NCI-H128 (cell line): ENCODE measurements at regions not wholly inside any gene's neighbourhood (a gene's known extent, or its start where the extent isn't known, plus 50 kb on each side); places are given as distances from the start of the nearest gene placed in this dataset.

Source experiments
- DNase-seq: peaks from one replicate; lab custom pipeline; 2025; ENCODE audit not compliant: unreplicated experiment; lab: John Stamatoyannopoulos, UW

DNA sequence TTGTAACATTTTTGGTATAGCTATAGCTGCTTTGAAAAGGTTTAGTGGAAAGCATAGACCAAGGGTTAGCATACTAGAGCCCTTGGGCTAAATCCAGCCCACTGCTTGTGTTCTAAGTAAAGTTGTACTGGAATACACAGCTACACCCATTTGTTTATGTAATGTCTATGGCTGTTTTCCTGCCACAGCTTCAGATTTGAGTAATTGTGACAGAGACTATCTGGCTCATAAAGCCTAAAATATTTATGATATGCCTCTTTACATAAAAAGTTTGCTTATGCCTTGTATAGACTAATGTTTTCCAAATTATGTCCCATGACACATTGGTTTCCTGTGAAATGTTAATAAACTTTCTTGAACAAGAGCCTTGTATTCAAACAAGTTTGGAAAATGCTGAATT is 234.8 kb upstream of the ATP2B1 start:
- DNase-seq, result no peak

DNA sequence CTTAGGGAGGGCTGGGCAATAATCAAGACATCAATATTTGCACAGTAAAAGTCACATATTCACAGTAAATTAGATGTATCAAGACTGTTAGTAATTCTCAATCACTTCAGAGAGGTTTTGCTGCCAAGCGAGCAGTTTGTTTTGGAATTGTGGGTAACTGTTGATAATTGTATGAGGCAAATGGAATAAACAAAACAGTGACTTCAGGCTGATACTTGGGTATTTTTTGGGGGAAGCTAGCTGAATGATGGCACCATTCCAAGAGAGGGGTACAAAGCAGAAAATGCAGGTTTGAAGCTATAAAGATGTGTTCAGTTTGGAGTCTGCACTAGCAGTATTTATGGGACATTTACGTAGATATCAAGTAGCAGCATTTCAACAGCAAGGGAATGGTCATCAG is 232.8 kb upstream of the ATP2B1 start:
- DNase-seq, result no peak

DNA sequence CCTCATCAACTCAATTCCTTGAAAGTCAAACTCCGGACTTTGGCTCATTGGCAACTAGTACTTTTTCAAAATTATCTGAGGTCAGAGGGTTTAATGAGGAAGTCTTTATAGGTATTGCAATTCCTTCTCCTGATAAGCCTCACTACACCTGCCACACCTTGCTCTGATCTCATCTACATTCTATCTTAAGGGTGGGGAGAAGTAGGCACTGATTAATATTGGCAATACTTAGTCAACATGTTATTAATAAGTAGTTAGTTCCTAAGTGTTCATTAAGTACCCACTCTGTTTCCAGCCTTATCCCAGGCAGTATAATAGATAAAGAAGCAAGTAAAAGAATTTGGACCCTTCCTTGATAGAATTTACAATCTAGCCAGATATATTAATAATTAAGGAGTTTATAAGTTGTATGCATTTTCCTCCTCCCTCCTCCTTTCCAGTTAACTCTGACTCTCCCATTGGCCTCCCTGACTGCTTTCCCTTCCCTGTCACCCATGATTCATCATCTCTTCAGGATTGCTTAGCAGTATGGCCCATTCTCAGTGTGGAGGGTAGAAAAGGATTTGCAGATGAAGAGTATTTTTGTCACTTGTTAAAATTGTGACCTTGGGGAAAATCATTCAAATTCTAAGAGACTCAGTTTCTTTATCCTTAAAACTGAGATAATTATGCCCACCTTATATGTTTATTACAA is 231.0 kb upstream of the ATP2B1 start:
- DNase-seq, result no peak

DNA sequence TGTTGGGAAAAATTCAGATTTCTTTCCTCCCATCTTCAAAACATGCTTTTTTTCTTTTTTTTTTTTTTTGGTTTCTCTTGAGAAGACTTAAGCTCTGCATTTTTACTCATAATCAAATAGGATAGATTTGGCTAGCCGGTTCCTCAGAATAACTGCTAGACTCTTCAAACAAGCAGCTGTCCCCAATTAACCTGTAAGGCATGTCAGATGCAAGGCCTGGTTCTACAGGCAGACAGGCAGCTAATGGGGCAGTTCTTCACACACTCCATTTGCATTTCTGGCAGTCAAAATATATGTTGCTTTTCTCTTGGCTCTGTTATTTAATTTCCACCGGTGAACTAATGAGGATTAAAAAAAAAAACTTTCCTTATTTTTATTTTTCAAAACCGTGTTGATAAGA is 228.0 kb upstream of the ATP2B1 start:
- DNase-seq, result no peak

DNA sequence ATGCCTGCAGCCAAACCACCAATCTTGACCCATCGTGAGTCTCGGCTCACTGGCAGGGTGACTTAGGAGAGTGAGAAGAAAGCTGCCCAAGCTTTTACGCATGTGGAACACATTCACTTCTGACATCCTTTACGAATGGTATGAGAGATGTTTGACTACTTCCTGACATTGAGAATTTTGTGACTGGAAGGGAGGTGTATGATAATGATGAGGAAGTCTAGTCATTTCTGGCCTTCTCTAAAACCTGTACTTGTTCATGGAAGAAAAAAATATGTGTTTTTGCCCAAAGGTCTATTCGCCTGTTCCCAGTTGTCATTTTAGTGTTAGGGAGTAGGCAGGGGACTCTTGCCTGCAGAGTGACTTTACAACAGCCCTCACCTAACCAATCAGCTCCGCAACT is 227.2 kb upstream of the ATP2B1 start:
- DNase-seq, result no peak

DNA sequence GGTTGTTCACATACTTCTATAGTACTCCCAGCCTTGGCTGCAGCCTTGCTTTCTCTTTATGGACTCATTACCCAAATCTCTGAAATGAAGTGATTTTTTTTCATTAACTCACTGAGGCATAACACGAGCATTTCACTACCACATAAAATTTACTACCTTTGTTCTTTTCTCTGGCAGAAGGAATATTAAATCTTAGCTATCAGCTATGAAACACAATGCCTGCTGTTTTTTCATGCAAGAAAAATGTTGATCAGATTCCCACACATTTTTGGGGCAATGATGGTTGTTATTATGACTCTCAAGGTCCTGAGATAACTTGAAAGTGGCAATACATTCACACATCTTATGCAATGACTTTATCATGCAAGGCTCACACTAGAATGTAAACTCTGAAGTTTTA is 225.3 kb upstream of the ATP2B1 start:
- DNase-seq, result no peak

DNA sequence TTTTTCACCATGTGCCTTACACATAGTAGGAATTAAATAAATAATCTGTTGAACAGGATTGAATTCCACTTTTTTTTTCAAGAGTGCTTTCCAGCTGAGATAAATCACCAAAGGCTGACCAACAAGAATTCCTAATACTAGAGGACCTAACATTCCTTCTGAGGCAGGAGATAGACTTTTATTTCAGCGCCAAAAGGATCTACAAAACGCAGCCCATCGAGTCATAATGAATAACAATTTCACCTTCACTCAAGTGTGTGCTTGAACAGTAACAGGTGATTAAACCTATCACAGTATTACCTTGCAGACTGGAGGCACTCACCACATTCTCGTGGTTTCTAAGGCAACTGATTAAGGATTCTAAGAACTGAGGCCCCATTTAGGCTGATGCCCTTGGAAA is 224.3 kb upstream of the ATP2B1 start:
- DNase-seq, result no peak

DNA sequence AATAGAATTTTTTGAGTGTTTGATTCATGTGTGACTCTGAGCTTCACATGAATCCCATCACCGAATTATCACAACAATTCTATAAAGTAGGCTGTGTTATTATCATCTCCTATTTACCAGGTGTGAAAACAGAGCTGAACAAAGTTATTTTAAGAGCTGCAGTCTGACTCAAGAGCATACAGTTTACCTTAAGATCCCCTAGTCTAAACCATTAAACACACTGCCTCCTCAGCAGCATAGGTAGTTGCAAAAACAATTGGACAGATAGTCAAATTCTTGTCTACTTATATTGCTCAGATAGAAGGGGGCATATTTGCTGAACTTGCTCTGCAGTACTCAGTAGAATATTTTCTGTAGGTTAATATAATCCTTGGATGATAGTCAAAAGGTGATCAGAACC is 219.8 kb upstream of the ATP2B1 start:
- no peak for DNase-seq

DNA sequence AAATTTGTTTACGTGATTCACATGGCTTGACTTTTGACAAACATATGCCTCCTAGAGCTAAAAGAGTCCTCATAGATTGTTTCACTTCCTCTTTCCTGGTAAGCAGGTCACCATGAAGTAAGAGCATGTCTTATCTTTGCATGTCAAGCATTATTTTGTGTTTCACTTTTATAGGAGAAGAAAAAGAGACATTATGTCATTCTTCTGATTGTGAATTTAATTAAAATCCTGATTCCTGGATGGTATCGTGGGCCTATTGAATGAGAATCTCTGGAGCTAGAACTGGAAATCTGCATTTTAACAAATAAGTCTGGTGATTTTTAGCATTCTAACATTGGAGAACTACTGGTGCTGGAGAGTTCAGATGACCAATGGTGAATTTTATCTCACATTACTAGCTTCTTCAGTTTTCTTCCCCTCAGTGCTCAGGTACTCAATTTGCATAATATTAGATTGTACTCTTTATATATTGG is 218.6 kb upstream of the ATP2B1 start:
- no peak for DNase-seq

DNA sequence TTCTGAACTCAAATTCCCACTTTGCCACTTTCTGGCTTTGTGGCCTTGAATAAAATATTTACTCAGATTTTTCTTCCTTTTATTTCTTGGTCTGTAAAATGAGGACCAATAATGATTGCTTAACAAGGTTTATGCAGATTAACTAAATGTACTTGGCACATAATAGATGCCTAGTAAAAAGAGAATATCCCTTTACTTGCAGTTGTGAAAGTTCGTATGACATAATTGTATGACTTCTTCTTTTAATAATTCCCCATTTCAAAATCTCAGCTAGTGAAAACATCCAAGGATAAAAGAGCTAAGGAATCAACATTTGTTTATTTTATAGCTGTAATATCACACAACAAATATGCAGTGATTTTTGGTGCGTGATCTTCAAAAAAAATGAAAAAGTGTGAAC is 215.6 kb upstream of the ATP2B1 start:
- no peak for DNase-seq

DNA sequence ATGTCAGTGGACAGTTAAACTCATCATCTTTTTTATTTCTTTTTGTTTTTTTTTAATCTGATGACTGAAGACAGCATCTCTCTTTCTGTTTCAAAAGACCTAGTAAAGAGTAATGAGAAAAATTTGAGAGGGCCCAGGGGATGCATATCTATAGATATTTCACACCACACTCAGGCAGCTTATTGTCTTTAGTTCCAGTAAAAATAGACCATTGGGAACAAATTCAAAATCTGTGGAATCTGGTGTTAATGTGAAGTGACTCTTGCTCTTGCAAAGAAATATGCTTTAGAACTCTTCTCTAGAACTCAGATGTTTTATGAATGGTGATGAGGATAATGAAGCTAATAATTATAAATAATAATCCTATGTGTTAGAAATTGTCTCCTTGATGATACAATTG is 214.5 kb upstream of the ATP2B1 start:
- no peak for DNase-seq

DNA sequence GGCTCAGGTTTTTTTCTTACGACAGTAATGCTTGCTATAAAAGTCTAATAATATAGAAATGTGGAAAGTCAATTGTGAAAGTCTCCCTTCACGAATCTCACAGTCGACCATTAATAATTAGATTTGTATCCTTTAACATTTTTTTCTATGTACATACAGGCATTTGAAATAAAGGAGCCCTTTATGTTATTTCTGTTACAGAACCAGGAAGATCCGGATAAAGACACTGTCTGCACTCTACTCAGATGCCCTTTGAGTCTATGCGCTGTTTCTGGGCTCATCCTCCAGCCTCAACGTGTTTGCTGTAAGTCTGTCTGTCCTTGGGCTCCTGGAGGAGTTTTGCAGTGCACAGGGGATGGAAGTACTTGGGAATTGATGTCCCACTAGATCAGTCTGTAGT is 212.2 kb upstream of the ATP2B1 start:
- no peak for DNase-seq

DNA sequence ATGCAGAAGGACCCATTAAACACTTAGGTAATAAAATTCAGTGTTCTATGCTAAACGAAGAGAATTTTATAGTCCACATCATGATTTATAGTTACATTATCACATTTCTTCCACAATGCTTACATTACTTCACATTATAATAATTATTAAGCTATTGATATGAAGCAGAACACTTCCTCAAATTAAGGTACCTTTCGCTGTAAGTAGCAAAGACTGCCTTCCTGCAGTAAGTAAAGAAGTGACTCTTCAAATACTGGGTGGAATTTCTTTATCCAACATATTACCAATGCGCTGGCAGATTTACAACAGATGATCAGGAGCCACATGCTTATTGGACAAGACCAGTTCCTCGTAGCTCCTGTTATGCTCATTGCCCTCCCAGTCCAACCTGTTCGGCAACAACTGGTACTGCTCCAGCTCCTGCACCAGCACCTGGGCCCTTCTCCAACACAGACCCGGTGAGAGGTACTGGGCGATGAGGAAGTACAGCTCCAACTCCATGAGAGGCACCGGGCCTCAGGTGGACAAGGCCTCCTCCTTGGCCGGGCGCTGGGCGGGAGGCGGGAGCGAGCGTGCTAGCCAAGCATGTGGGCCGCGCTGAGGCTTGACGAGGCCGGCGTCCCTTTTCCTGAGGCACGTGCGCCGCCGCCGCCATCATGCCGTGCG is 210.7 kb upstream of the ATP2B1 start:
- DNase-seq, result no peak

DNA sequence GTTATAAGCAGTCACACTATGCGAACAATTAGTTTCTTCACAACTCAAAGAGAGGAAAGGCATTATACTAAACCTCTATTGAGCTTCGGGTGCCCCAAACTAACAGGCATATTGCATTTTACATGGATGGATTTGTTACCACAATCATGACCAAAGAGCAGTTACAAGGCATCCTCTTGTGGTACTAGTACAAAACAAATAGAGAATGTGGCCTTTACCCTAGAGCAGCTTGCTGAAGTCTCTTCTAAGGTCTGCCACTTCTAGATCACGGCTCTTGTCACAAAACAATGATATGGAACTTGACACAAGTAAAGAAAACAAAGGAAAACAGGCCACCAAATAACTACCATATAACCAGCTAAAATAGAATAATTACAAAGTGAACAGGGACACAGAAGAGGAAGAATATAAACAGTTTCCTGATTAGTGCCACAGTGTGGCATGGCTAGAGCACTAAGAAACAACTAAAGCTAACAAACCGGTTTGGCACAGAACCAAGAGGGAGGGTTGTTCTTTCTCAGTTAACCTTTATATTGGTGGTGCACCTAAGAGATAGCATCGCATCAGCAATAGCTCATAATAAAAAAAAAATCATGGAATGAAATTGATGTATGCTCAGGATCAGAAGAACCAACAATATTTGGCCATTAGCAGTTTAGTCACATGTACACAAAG is 209.7 kb upstream of the ATP2B1 start:
- no peak for DNase-seq

DNA sequence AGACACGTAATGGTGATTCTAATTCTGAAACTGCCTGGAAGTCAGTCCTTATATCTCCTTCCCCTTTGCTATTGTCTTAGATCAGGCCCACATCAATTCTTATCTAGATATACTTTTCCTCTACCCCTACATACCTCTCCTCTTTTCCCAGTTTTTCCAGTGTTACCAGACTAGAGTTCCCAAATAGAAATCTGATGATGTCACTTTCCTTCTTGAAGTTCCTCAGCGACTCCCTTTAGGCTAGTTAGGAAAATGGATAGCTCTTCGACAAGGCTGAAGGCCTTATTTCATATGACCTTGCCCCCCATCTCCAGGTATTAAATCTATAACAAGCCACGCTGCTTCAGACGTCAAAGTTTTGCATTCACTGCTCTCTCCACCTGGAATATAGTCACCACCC is 201.1 kb upstream of the ATP2B1 start:
- DNase-seq, result no peak

DNA sequence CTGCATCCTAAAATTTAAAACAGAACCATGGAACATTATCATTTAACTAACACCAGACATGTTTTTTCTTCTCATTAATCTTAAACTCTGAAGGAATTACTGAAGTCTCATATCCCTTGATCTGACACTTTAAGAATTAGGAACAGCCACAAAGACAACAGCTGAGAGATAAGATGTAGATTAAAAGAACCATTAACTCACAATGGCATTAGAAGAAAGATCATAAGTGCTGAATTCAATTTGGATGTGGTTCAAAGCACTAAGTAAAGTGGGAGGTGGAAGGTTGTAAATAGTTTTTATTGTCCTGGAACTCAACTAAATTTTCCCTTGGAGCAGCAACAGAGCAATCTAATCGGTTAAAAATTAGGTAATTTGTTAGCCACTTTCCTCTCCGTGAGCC is 199.0 kb upstream of the ATP2B1 start:
- no peak for DNase-seq

DNA sequence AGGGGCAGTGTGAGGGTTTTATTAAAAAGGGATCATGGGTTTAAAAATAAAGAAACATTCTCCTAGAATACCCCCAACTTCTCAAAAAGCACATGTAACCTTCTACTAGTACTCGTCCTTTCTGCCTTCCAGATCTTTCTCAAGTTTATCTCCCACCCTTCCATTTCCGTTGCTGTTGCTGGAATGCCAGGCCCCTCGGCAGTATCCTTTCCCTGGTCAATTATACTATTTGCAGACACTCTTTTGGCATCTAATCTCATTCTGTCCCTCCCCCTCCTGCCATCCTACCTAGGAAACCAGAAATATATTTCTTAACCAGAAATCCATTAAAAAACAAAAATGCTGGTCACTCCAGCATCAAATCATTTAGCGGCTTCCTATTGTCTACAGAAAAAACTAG is 198.2 kb upstream of the ATP2B1 start:
- no peak for DNase-seq

DNA sequence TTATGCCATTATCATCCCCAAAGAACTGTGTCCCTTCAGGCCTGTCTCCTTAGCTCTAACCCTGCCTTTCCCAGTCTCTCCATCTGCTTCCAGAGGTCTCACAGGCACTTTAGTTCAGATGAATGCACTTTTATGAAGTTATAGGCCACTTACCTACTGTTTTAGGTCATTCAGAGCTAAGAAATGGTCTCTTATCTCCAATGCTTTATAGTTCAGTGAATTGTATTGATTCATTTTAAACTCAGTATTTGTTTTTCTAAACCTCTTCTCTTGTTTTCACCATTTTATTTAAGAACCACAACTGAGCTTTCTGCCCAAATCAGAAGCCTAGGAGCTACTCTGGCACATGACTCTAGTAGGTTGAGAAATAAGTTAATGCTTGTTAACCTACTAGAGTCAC is 197.5 kb upstream of the ATP2B1 start:
- no peak for DNase-seq

DNA sequence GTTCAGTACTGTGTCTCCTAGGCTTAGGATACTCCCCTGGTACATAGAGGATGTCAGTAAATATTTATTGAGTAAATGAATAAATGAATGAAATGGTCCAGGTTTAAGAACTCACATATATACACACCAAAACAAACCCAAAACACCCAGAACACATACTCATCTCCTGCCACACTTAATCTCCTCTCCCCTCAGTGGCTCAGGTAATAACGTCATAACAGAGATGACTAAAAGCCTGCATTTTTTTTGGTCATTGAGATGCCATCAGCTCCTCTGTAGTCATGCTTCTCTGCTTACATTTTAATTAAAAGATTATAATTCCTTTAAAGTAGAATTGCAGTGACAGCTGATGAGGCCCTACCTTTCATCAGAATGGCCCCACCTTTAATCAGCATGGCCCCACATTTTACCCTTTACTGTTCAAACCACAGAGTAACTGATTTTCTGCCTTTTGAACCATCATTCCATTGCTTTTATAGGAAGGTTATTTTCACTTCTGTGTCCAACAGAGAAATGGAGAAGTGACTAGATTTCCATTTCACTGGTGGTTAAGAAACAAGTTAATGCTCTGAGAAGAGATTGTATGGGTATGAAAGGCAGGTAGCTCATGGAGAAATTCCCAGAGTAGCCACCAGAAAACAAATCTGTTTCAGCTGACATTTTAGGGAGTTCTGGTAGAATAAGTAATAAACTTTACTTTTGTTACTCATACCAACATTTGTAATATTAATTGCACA is 193.4 kb upstream of the ATP2B1 start:
- no peak for DNase-seq

DNA sequence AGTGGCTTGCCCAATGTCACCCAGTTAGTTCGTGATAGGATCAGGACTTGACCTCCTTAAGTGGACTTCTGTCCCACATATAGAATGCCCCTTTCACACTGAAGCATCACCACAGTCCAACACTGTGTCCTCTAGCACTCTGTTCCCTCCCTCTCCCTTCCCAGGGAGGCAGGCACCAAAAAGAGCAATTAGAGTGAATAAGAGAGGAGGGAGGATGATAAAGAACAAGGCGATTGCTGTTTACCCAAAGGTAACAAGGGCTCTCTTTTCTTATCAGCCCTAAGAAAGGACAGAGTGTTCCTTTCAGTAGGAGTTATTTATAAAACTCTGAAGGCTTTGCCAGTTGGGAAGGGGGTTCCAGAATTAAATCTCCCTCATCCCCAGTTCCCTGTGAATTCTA is 192.7 kb upstream of the ATP2B1 start:
- no peak for DNase-seq

DNA sequence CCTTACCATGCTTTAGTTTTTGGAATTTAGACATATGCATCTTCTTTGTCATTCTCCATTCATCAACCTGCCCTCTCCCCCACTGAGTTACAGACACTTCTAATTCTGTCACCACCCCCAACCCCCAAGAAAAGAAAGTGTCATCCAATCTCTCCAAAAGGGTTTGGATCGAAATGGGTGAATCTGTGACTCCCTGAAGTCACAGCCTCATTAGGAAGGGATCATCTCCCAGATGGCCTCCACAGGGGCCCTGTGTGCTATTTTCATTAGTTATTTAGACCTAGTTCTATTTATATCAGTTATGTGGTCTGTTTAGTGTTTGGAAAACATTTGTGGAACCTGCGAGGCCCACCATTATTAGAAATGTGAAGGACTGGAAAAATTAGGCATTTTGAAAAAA is 191.0 kb upstream of the ATP2B1 start:
- no peak for DNase-seq

DNA sequence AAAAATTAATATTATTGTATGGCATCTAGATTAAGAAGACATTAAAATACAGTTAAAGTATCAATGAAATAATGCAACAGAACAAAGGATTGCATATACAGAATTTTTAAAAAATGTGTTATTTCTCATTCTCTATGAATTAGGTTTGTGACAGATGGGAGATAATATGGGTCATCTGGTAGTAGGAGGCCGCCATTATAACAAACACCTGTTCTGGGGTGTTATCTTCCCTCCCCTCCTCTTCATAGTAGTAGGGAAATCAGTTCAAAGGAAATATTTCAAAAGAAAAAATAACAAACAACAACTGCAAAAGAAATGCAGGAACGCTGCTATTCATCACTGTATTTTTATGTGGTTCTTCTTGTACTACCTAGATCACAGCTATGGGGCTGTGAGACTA is 187.0 kb upstream of the ATP2B1 start:
- DNase-seq, result no peak
